ENCODE measurements at regions not wholly inside any gene's neighbourhood (a gene's known extent, or its start where the extent isn't known, plus 50 kb on each side); places are given as distances from the start of the nearest gene placed in this dataset.

DNA sequence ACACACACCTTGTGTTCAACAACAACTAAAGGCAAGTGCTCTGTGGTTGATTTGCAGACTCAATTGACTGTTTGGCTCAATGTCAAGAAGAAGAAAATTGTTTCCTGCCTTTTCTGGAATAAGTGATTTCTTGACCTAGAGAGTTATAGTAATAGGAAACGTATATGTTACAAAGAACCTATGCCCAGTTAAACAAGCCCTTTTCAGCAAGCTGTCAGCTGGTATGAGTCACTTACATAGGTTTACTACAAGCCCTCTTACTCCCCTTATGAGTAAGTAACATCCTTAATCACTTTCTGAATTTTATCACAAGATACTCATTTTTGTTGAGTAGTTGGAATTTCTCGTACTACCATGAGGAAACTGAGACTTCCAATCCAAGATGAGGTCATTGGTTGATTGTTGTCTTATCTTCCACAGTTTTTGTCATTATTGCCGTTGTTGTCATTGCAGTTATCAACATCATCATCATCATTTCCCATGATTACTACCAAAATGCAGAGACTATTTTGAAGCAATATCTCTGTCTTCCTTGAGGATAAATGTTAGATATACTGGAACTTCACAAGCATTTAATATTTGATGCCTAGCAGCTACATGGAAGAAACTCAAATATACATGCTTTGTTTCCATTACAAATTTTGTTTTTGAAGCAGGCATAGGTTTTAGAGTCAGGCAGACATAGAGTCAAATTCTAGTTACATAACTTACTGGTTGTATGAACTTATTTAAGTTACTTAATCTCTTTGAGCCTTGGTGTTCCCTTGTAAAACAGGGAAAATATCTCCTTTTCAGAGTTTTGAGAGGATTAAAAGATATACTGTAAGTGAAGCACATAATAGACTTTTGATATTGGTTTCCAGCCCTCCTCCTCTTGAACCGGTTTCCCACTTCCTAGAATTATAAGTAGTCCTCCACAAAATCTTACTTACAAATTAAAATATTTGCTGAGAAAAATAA is 106.0 kb downstream of the RAP2A start:
- intact Hi-C loops (cut with micrococcal nuclease; ENCODE audit: unreplicated experiment) = no loop called here
- TF ChIP-seq SIX5 (IDR thresholded peaks at IDR 0.05; ENCODE audit: low read depth, low read length, severe bottlenecking) (no peak), NFIC (IDR thresholded peaks at IDR 0.05; ENCODE audit: low read depth, low read length) (peak; percentile 17; the same call in 1 of the 2 replicates), ETV6 (conservative IDR thresholded peaks at IDR 0.05 in 1 of 2, IDR thresholded peaks at IDR 0.05 in 1 of 2; ENCODE audit: borderline replicate concordance in 1 of 2, low read depth in 1 of 2) (peak in 1 of 2 experiments; percentile 35; a peak in 1 of 4 replicates), CREB1 (IDR thresholded peaks at IDR 0.05; ENCODE audit: low read depth) (no peak), RUNX3 (IDR thresholded peaks at IDR 0.05; ENCODE audit: low read length) (peak; percentile 21; the same call in 1 of the 2 replicates), ASH2L (IDR thresholded peaks at IDR 0.05; ENCODE audit: borderline replicate concordance, low read depth) (no peak), IKZF2 (IDR thresholded peaks at IDR 0.05) (0 out of 4 replicates have a peak, but pooled peaks have one; percentile 14 to 28), JUNB (IDR thresholded peaks at IDR 0.05) (peak; percentile 88), IRF4 (IDR thresholded peaks at IDR 0.05; ENCODE audit: low read depth, low read length) (0 out of 2 replicates have a peak, but pooled peaks have one; percentile 15)
- TF ChIP-seq, protein P1, sequence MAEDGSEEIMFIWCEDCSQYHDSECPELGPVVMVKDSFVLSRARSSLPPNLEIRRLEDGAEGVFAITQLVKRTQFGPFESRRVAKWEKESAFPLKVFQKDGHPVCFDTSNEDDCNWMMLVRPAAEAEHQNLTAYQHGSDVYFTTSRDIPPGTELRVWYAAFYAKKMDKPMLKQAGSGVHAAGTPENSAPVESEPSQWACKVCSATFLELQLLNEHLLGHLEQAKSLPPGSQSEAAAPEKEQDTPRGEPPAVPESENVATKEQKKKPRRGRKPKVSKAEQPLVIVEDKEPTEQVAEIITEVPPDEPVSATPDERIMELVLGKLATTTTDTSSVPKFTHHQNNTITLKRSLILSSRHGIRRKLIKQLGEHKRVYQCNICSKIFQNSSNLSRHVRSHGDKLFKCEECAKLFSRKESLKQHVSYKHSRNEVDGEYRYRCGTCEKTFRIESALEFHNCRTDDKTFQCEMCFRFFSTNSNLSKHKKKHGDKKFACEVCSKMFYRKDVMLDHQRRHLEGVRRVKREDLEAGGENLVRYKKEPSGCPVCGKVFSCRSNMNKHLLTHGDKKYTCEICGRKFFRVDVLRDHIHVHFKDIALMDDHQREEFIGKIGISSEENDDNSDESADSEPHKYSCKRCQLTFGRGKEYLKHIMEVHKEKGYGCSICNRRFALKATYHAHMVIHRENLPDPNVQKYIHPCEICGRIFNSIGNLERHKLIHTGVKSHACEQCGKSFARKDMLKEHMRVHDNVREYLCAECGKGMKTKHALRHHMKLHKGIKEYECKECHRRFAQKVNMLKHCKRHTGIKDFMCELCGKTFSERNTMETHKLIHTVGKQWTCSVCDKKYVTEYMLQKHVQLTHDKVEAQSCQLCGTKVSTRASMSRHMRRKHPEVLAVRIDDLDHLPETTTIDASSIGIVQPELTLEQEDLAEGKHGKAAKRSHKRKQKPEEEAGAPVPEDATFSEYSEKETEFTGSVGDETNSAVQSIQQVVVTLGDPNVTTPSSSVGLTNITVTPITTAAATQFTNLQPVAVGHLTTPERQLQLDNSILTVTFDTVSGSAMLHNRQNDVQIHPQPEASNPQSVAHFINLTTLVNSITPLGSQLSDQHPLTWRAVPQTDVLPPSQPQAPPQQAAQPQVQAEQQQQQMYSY (CRISPR knock-in tag; IDR thresholded peaks at IDR 0.05) = no peak
- H3K27ac ChIP-seq (ENCODE audit: control insufficient read depth, insufficient read depth) = no peak overlapping the region
- H3K9ac ChIP-seq (ENCODE audit: control insufficient read depth, insufficient read depth, low read length) = no peak overlapping the region
- H3K4me3 ChIP-seq = no peak overlapping the region
- ChIA-PET RAD21 (ENCODE audit: unreplicated experiment) (no interaction called here), POLR2A (no interaction called here), CTCF (no interaction called here), SMC1A (ENCODE audit: uncharacterized antibody, unreplicated experiment) (interaction anchor here (0.8 to 1.4 kb wide), 4 partner anchors 28 to 431 kb away, joined by 3 read pairs; no protein-coding TSS in a partner anchor)
- in situ Hi-C loops (cut with MboI) = no loop called here
- FAIRE-seq (peak; percentile 84), DNase-seq (ENCODE audit: low read depth, low spot score) (no peak), ATAC-seq (peak; percentile 74)
- H4K20me1 ChIP-seq (ENCODE audit: control insufficient read depth, insufficient read depth) = no peaks in the 10 kb centered on the region
- 8% methylated on average over 4 of the region's 4 CpGs for WGBS (ENCODE audit: insufficient coverage, insufficient replicate concordance, low lambda C conversion rate, missing lambda C conversion rate)
- H3K4me1 ChIP-seq (ENCODE audit: control insufficient read depth, insufficient read depth, low read length) = peaks cover 6% of the 10 kb centered on the region
- H3K27me3 ChIP-seq (replicated peaks in 1 of 2; ENCODE audit: control insufficient read depth in 2 of 2, insufficient read depth in 2 of 2, low read length in 1 of 2) = no peaks in the 10 kb centered on the region
- H3K36me3 ChIP-seq (ENCODE audit: control insufficient read depth in 2 of 2, insufficient read depth in 2 of 2, low read length in 1 of 2) = no peaks in the 10 kb centered on the region
- no peak overlapping the region for H3K4me2 ChIP-seq (ENCODE audit: control insufficient read depth, insufficient read depth)
- no peaks in the 10 kb centered on the region for H3K79me2 ChIP-seq (ENCODE audit: control insufficient read depth, insufficient read depth, low read length)
- no TSS peak for BruUV-seq (replicated peaks)
- H3K9me3 ChIP-seq (replicated peaks; ENCODE audit: control insufficient read depth, insufficient read depth, low read length) = no peaks in the 10 kb centered on the region
- no peak overlapping the region for H2AFZ ChIP-seq (ENCODE audit: control insufficient read depth, low read depth, low read length)

Data from GM12878 (cell line).